NCI-H526 treated with DMSO at 0.1 percent for 48 hours (cell line): ENCODE measurements at regions not wholly inside any gene's neighbourhood (a gene's known extent, or its start where the extent isn't known, plus 50 kb on each side); places are given as distances from the start of the nearest gene placed in this dataset.
"Not testable (repeated sequence)": the region's sequence is repeated elsewhere in the genome, so short reads cannot be mapped to it uniquely, and the experiment has no call there.

Experiments
- DNase-seq: peaks from one replicate; lab custom pipeline; 2025; lab: John Stamatoyannopoulos, UW

DNA sequence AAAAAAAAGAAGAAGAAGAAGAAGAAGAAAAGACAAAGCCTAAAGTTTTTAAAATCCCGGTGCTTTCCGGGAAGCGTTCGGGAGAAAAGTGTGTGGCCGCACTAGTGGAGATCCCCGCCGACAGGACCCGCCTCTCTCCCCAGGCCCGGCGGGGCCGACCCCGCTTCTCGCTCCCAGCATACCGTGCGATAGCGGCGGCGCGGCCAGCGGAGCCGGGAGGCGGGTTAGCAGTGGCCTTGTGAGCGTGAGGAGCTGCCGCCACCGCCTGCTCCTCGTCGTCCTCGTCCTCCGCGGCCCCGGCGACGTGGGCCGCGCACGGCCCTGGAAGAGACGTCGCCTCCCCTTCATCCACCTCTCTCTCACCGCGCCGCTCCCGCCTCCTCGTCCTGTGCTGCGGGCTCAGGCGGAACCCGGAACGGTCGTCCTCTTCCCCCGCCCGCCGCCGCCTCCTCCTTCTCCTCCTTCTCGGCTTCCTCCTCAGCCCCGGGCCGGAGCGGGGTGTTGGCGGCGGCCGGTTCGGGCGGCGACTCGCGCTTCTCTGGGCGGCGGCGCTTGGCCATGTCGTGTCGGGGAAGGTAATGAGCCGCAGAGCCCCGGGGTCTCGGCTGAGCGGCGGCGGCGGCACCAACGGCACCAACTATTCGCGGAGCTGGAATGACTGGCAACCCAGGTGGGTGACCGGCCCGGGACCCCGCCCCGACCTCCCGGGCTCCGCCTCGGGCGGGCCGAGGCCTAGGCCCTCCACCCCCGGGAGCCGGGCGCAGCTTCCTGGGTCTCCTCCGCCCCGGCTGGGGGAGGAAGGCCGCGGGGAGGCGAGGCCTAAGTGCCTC lies 62.6 kb upstream of the CDR2 start:
- peak; percentile 54 for DNase-seq

- not testable (repeated sequence) for DNase-seq
Measured at GRCh38 chr16:22436326-22436822, 62.0 kb upstream of the CDR2 start.

- DNase-seq = not testable (repeated sequence)
Measured at GRCh38 chr16:22431314-22431713, 56.9 kb upstream of the CDR2 start.

DNA sequence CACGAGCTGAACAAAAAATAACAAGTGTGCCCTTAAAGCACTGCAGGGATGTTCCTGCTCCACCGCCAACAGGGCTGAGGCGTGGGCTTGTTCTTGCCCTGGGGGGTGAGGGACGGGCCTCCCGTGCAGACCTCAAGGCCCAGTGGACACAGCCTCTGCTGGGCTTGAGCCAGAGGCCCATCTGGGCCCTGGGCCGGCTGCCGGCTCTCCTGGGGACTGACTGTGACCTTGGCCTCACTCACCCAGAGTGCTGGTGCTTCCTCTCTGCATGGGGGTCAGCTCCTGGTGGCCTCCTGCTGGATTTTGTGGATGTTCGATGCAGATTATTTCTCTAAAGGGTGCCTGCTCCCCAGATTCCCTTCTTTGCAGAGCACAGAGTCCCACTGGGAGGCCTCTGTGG lies 54.2 kb upstream of the CDR2 start:
- DNase-seq = no peak

DNA sequence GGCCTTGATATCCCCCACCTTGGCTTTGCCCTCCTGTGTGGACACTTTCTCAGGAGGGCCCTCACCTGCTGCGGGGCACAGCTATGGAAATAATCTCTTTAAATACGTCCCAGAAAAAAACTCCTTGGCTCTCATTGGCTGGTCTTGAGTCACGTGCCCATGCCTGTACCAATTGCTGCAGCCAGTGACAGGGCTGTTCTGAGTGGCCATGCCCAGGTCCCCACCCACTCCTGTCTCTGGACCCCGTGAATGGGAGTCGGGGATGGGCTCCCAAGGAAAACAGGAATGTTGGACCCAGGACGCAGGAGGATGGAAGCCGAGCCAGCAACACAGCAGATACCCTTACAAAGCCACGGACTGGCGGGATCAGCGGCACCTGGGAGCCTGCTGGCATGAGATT lies 53.1 kb upstream of the CDR2 start:
- DNase-seq = no peak

GRCh38 chr16:22425847-22426246 lies 51.4 kb upstream of the CDR2 start:
- DNase-seq = no peak

- no peak for DNase-seq
Measured at GRCh38 chr16:22425036-22425801, 50.8 kb upstream of the CDR2 start.

GRCh38 chr16:22424161-22424937 lies 49.9 kb upstream of the CDR2 start:
- DNase-seq = no peak
